SK-N-SH treated with all-trans-retinoic acid at 6 μM for 48 hours (cell line): ENCODE measurements at regions not wholly inside any gene's neighbourhood (a gene's known extent, or its start where the extent isn't known, plus 50 kb on each side); places are given as distances from the start of the nearest gene placed in this dataset.

ENCODE experiments used
- ATAC-seq: fragments of 200-7000 bp; cut with Tn5 transposase; 3 replicates; pipeline ENCODE4 v1.9.1; 2020; ENCODE audit warnings: mild to moderate bottlenecking, moderate library complexity
- ARNTL ChIP-seq: fragments of 450-650 bp; formaldehyde crosslinking; IDR thresholded peaks from 2 replicates; pipeline ENCODE4 v1.5.0; 2020; ENCODE audit warnings: low read depth, mild to moderate bottlenecking, moderate library complexity, borderline replicate concordance
- BACH2 ChIP-seq: fragments of 250-450 bp; sonication (Bioruptor Pico); IDR thresholded peaks from 2 replicates; pipeline ENCODE4 v1.9.0; 2021; ENCODE audit warnings: mild to moderate bottlenecking, borderline replicate concordance
- CREB5 ChIP-seq: fragments of 250-450 bp; sonication (Bioruptor Pico); IDR thresholded peaks from 2 replicates; pipeline ENCODE4 v1.5.1; 2020; ENCODE audit warnings: low read depth, mild to moderate bottlenecking, moderate library complexity
- CSDC2 ChIP-seq: fragments of 250-450 bp; sonication (Bioruptor Pico); IDR thresholded peaks from 2 replicates; pipeline ENCODE4 v1.5.0; 2020; ENCODE audit warnings: mild to moderate bottlenecking, moderate library complexity
- CSRNP3 ChIP-seq: fragments of 250-450 bp; sonication (Bioruptor Pico); IDR thresholded peaks from 2 replicates; pipeline ENCODE4 v1.5.1; 2021; ENCODE audit warnings: mild to moderate bottlenecking, moderate library complexity
- GLIS3 ChIP-seq: fragments of 250-450 bp; sonication (Bioruptor Pico); IDR thresholded peaks from 2 replicates; pipeline ENCODE4 v1.5.0; 2020; ENCODE audit warnings: mild to moderate bottlenecking, moderate library complexity
- ISL1 ChIP-seq: fragments of 250-450 bp; sonication (Bioruptor Pico); IDR thresholded peaks from 2 replicates; pipeline ENCODE4 v2.1.2; 2022; ENCODE audit warnings: mild to moderate bottlenecking, moderate library complexity
- PATZ1 ChIP-seq: fragments of 250-450 bp; sonication (Bioruptor Pico); IDR thresholded peaks from 2 replicates; pipeline ENCODE4 v1.8.0; 2020; ENCODE audit warnings: mild to moderate bottlenecking, moderate library complexity, borderline replicate concordance
- POU6F1 ChIP-seq: fragments of 250-450 bp; sonication (Bioruptor Pico); IDR thresholded peaks from 2 replicates; pipeline ENCODE4 v1.8.0; 2021; ENCODE audit warnings: low read depth, mild to moderate bottlenecking, moderate library complexity, borderline replicate concordance
- PPARA ChIP-seq: fragments of 250-450 bp; sonication (Bioruptor Pico); IDR thresholded peaks from 2 replicates; pipeline ENCODE4 v1.5.0; 2020; ENCODE audit warnings: mild to moderate bottlenecking, borderline replicate concordance
- RARB ChIP-seq: fragments of 250-450 bp; sonication (Bioruptor Pico); IDR thresholded peaks from 2 replicates; pipeline ENCODE4 v1.8.0; 2021; ENCODE audit warnings: mild to moderate bottlenecking, moderate library complexity
- SNAI2 ChIP-seq: fragments of 250-450 bp; sonication (Bioruptor Pico); IDR thresholded peaks from 2 replicates; pipeline ENCODE4 v1.5.0; 2020; ENCODE audit warnings: mild to moderate bottlenecking, moderate library complexity
- TCF4 ChIP-seq: fragments of 250-450 bp; sonication (Bioruptor Pico); IDR thresholded peaks from 2 replicates; pipeline ENCODE4 v1.8.0; 2021; ENCODE audit warnings: mild to moderate bottlenecking, moderate library complexity, borderline replicate concordance
- TOX ChIP-seq: fragments of 250-450 bp; sonication (Bioruptor Pico); IDR thresholded peaks from 2 replicates; pipeline ENCODE4 v1.8.0; 2021; ENCODE audit warnings: mild to moderate bottlenecking, moderate library complexity, borderline replicate concordance
- TSHZ2 ChIP-seq: fragments of 250-450 bp; sonication (Bioruptor Pico); IDR thresholded peaks from 2 replicates; pipeline ENCODE4 v1.5.0; 2020; ENCODE audit warnings: mild to moderate bottlenecking, moderate library complexity
- ZC3H10 ChIP-seq: fragments of 250-450 bp; sonication (Bioruptor Pico); IDR thresholded peaks from 2 replicates; pipeline ENCODE4 v1.5.1; 2021; ENCODE audit warnings: mild to moderate bottlenecking, moderate library complexity
- ZFP3 ChIP-seq: fragments of 250-450 bp; sonication (Bioruptor Pico); IDR thresholded peaks from 2 replicates; pipeline ENCODE4 v1.5.0; 2020; ENCODE audit warnings: mild to moderate bottlenecking, moderate library complexity
- ZFP30 ChIP-seq: fragments of 450-650 bp; formaldehyde crosslinking; IDR thresholded peaks from 2 replicates; pipeline ENCODE4 v1.5.0; 2022; ENCODE audit warnings: mild to moderate bottlenecking, moderate library complexity
- ZNF8 ChIP-seq: fragments of 450-650 bp; formaldehyde crosslinking; IDR thresholded peaks from 2 replicates; pipeline ENCODE4 v1.5.0; 2020; ENCODE audit warnings: mild to moderate bottlenecking, moderate library complexity

GRCh38 chr10:106436123-106436715, 728.3 kb downstream of the SORCS1 start:
- ATAC-seq: no peak
- no peak for TF ChIP-seq SNAI2 (CRISPR knock-in tag)

GRCh38 chr10:106435081-106435480, 729.4 kb downstream of the SORCS1 start:
- TF ChIP-seq CSRNP3 (CRISPR knock-in tag) (no peak), POU6F1 (CRISPR knock-in tag) (no peak), PATZ1 (CRISPR knock-in tag) (no peak), CREB5 (no peak), ZC3H10 (CRISPR knock-in tag) (no peak), ISL1 (CRISPR knock-in tag) (no peak), PPARA (CRISPR knock-in tag) (no peak), GLIS3 (CRISPR knock-in tag) (no peak), TOX (CRISPR knock-in tag) (no peak), SNAI2 (CRISPR knock-in tag) (no peak), ZFP3 (CRISPR knock-in tag) (no peak), CSDC2 (CRISPR knock-in tag) (no peak), ARNTL (CRISPR knock-in tag) (no peak), ZNF8 (no peak), ZFP30 (no peak), TSHZ2 (no peak), BACH2 (no peak)
- TF ChIP-seq, all 23 proteins: peak for 0
- no peak for ATAC-seq

GRCh38 chr10:106424981-106425380, 739.5 kb downstream of the SORCS1 start:
- no peak for ATAC-seq
- TF ChIP-seq CSRNP3 (CRISPR knock-in tag): no peak
- TF ChIP-seq ZFP30: no peak
- no peak for TF ChIP-seq ZNF8
- no peak for TF ChIP-seq CREB5
- no peak for TF ChIP-seq TCF4
- no peak for TF ChIP-seq BACH2
- no peak for TF ChIP-seq PPARA (CRISPR knock-in tag)
- TF ChIP-seq TSHZ2: no peak
- TF ChIP-seq SNAI2 (CRISPR knock-in tag): no peak
- TF ChIP-seq ZFP3 (CRISPR knock-in tag): no peak
- no peak for TF ChIP-seq RARB
- TF ChIP-seq PATZ1 (CRISPR knock-in tag): no peak
- no peak for TF ChIP-seq ISL1 (CRISPR knock-in tag)
